ENCODE measurements at regions not wholly inside any gene's neighbourhood (a gene's known extent, or its start where the extent isn't known, plus 50 kb on each side); places are given as distances from the start of the nearest gene placed in this dataset.
"Not testable (repeated sequence)": the region's sequence is repeated elsewhere in the genome, so short reads cannot be mapped to it uniquely, and the experiment has no call there.

- DNase-seq, result no peak
These were observed 55.7 kb upstream of the RNPC3 start for GRCh38 chr1:103469801-103470200.

DNA sequence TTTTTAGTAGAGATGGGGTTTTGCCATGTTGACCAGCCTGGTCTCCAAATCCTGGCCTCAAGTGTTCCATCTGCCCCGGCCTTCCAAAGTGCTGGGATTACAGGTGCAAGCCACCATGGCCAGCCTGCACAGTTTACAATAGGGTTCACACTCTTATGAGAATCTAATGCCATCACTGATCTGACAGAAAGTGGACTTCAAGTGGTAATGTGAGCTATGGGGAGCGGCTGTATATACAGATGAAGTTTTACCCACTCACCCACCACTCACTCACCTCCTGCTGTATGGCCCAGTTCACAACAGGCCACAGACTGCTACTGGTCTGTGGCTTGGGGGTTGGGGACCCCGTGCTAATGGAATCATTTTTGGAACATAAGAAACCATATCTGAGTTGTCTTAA lies 58.4 kb upstream of the RNPC3 start:
- DNase-seq, result no peak

DNA sequence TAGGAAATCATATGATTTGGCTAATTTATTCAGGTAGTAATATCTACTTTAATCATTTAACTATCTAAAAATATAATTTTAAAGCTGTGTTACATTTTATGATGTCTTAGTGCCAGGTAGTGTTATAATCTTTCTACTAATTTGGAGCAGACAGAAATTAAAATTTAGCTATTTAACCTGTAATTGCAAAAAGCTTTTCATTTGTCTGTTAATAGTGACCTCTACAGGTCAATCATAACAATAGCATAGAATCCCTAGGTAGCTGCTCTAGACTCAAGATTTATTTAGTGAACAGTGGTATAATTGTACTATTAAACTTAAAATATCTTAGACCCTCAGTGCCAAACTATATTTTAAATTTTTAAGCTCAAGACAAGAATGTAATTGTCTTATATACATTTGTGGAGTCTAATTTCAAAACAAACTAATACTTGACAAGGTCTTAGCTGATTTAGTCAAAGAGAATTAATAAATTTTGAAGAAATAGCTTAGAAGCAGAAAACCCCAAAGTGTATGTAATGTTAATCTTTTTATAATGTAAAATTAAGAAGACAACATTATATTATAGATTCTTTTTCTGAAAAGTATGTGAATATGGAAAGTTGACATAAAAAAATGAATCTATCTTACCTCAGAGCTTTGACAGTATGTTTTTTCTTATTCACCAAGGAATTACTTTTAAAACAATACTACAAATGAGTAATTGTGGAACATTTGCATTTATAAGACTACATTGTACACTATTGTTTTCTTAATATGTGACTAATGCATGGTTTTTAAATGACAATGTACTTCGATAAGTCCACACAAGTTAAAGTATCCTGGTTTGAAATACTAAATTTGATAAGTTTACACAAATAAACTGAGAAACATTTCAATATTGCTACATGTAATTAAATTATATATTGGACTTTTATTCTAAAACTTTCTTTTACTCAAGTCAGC lies 64.1 kb upstream of the RNPC3 start:
- DNase-seq, result no peak

- no peak for DNase-seq
These were observed 65.0 kb upstream of the RNPC3 start for GRCh38 chr1:103460511-103460910.

GRCh38 chr1:103459346-103459745 lies 66.2 kb upstream of the RNPC3 start:
- DNase-seq, result peak; percentile 81

DNA sequence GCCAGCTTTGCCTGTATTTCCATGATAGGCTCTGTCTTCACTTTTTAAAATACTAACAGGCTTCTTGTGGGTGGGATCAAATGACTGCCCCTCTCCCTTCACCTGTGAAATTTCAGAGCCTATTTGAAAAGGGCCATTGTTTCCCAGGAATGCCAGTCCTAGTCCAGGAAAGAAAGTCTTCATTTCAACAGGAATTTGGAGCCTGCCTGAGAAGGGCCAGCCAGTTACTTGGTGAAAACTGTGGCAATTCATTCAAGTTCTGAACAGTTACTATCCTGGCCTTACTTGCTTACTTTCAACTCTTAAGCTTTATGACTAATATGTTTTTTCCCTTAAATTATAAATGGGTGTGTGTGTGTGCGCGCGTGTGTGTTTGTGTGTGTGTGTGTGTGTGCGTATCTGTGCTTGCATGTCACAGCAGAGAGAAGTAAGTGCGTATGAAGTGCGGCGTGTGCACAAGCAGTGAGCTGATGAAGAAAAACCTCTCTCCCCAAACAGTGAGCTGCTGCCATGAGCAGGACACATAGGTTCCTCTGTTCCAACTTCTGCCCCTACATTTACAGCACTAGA lies 67.5 kb upstream of the RNPC3 start:
- peak; percentile 81 for DNase-seq

DNA sequence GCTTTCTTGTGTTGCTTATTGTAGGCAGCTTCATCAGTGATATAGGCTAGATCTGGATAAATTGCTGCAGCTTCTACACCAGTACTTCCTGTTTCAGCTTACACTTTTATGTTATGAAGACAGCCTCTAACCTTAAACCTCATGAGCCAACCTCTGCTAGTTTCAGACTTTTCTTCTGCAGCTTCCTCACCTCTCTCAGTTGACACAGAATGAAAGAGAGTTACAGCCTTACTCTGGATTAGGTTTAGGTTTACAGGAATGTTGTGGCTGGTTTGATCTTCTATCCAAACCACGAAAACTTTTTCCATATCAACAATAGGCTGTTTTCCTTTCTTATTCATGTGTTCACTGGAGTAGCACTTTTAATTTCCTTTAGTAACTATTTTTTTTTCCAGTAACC lies 76.9 kb upstream of the RNPC3 start:
- no peak for DNase-seq

GRCh38 chr1:103447471-103447870 lies 78.0 kb upstream of the RNPC3 start:
- no peak for DNase-seq

GRCh38 chr1:103441342-103441741 lies 84.2 kb upstream of the RNPC3 start:
- no peak for DNase-seq

- DNase-seq, result not testable (repeated sequence)
These were observed 88.9 kb upstream of the RNPC3 start for GRCh38 chr1:103436568-103437100.

DNA sequence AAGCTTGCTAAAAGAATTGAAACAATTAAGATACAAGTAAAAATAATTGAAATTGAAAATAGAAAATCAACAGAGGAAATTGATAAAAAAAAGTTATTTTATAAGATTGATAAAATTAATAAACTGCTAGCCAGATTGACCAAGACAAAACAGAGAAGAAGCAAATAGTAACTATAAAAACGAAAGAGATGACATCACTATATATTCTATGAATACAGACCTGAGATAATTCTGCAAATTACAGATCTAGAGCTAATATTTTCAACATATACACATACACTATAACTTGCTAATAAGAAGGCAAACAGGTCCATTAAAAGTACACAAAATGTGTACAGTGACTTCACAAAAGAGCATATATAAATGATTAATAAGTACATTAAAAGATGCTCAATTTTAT lies 90.1 kb upstream of the RNPC3 start:
- no peak for DNase-seq

DNA sequence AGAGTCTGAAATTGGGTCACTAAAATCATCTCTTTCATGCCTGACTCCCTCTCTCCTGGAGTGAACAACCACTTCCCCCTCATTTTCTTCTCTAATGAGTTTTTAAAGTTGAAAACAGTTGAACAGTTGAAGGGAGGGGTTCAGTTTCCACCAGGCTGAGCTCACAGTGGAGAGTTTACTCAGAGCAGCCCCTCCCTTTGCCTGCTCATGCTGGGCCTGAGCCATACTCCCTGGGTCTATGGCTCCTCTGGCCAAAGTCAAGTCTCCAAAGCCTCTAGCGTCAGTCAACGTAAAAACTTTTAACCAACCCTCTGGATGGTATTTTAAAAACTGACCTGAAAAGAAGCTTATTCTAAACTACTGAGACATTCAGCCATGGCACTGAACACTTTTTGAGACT lies 100.8 kb upstream of the RNPC3 start:
- DNase-seq, result no peak

DNA sequence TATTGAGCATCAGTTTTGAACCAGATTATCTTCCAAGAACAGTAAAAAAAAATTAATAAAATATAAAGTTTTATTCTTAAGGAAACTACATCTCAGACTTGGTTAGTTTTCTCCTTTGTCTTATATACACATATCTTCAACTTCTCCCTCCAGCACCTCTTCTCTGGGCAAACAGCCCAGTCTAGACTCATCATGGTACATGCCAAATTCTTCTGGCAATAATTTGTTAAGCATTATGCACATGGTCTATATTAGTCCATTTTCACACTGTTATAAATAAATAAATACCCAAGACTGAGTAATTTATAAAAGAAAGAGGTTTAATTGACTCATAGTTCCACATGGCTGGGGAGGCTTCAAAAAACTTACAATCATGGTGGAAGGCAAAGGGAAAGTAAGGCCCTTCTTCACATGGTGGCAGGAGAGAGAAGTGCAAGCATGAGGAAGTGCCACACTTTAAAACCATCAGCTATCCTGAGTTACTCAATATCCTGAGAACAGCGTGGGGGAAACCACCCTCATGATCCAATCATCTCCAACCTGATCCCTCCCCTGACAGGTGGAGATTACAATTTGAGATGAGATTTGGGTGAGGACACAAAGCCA lies 108.7 kb upstream of the RNPC3 start:
- DNase-seq, result no peak

GRCh38 chr1:103387898-103388297 lies 137.6 kb upstream of the RNPC3 start:
- no peak for DNase-seq

DNA sequence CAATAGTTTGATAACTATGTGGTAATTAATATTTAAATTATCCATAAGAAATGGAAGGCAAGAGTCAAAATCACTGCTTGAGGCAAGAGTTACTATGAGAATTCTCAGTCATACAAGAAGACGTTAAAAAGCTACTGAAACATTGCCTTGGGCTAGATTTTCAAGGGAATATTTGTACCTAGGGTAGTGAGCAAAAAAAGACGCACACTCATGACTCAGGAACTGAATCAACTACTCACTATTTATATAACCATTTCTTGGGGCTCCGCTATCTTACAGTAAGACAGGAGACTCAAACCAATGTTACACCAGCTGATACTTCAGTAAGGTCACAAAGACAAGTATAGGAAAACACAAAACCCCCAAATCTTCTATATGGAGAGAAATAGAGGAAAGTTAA lies 151.5 kb upstream of the RNPC3 start:
- no peak for DNase-seq

GRCh38 chr1:103372866-103373265 lies 152.6 kb upstream of the RNPC3 start:
- DNase-seq, result no peak

DNA sequence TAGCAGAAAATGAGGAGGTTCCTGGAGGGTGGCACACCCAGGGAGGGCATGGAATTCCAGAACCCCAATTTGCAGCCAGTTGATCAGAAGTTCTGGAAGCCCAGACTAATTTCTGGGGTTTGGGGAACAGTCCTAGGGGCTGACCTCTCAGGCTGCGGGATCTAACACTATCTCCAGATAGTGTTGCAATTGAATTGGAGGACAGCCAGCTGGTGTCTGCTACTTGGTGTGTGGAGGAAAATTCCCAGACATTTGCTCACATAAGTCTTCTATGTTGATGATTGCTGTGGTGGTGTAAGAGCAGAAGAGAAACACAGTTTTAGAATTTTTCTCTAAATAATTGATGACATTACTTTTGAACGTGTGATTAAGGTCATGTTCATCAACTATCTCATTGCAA lies 154.3 kb upstream of the RNPC3 start:
- no peak for DNase-seq

GRCh38 chr1:103367186-103367585 lies 158.3 kb upstream of the RNPC3 start:
- DNase-seq, result no peak

DNA sequence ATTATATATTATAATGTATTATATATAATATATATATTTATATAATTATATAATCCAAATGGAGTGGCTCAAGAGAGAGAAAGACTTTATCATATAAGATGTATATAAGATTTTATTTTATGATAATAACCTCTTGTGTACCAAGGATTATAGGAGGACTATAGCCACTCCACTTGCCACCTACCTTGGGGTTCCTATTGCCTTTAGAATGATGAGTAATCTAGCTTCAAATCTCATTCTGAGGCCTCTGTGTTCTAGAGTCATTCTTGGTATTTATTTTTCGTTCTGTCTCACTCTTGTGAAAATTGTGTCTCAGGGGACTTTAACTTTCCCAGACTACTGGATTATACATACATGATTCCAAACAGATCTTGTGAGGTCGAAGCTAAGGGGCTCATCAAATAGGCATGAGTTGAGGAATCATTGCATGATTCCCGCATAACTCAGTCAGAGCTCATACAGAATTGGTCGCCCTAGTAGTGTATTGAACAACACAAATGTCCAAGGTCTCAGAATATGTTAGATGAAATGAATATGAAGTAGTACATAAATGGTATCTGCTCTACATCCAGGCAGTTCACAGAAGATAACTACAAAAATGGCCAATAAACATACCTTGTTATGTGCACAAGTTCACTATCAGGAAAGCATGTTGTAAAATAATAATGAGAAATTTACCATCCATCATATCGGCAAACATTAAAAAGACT lies 159.5 kb upstream of the RNPC3 start:
- DNase-seq, result no peak

GRCh38 chr1:103363008-103363365 lies 162.5 kb upstream of the RNPC3 start:
- no peak for DNase-seq

GRCh38 chr1:103362348-103363007 lies 163.0 kb upstream of the RNPC3 start:
- no peak for DNase-seq

- DNase-seq, result no peak
These were observed 172.1 kb upstream of the RNPC3 start for GRCh38 chr1:103353391-103353790.

DNA sequence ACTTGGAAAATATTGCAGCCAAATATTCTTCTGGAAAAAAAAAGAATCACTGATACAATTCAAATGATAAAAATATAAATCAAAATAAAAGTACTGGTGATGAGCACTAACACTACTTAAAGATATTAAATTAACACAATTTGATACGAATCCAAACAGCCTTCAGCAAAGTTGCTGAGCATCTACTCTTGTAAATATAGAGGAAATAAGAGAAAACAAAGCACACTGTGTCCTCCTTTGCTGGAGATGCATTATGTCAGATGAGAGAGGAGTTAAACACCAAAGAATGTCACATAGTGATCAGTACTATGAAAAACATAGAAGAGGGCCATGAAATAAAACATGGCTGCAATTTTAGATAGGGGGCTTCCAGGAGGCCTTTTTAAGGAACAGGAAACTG lies 177.4 kb upstream of the RNPC3 start:
- no peak for DNase-seq
